Smooth muscle cell (in vitro differentiated cells): ENCODE measurements at regions not wholly inside any gene's neighbourhood (a gene's known extent, or its start where the extent isn't known, plus 50 kb on each side); places are given as distances from the start of the nearest gene placed in this dataset.

Experiments used
- DNase-seq: peaks from one replicate; lab custom pipeline; 2025; ENCODE audit not compliant: unreplicated experiment; lab: John Stamatoyannopoulos, UW
- H2AFZ ChIP-seq: fragments of 200-600 bp; sonication (generic); 2 replicates; pipeline ENCODE4 v1.6.0; 2016; ENCODE audit warnings: antibody characterized with exemption, low read depth, mild to moderate bottlenecking
- H3F3A ChIP-seq: fragments of 200-600 bp; sonication (generic); 2 replicates; pipeline ENCODE4 v1.6.0; 2017; ENCODE audit warnings: antibody characterized with exemption, low read depth
- H3K27ac ChIP-seq: fragments of 200-600 bp; sonication (generic); 2 replicates; pipeline ENCODE4 v1.5.1; 2016; ENCODE audit warnings: low read depth, mild to moderate bottlenecking
- H3K27me3 ChIP-seq: fragments of 200-600 bp; sonication (generic); 2 replicates; pipeline ENCODE4 v1.6.1; 2016; ENCODE audit warnings: low read depth, mild to moderate bottlenecking
- H3K36me3 ChIP-seq: fragments of 200-600 bp; sonication (generic); 2 replicates; pipeline ENCODE4 v1.5.1; 2016; ENCODE audit warnings: low read depth
- H3K4me1 ChIP-seq: fragments of 200-600 bp; sonication (generic); 2 replicates; pipeline ENCODE4 v1.5.1; 2016; ENCODE audit warnings: low read depth
- H3K4me2 ChIP-seq: fragments of 200-600 bp; sonication (generic); 2 replicates; pipeline ENCODE4 v1.6.0; 2016; ENCODE audit warnings: mild to moderate bottlenecking
- H3K4me3 ChIP-seq: fragments of 200-600 bp; sonication (generic); 2 replicates; pipeline ENCODE4 v1.5.1; 2016; ENCODE audit warnings: mild to moderate bottlenecking
- H3K79me2 ChIP-seq: fragments of 200-600 bp; sonication (generic); 2 replicates; pipeline ENCODE4 v1.6.0; 2016; ENCODE audit warnings: low read depth, mild to moderate bottlenecking
- H3K9ac ChIP-seq: fragments of 200-600 bp; sonication (generic); 2 replicates; pipeline ENCODE4 v1.6.0; 2016; ENCODE audit warnings: low read depth
- H3K9me3 ChIP-seq: fragments of 200-600 bp; sonication (generic); replicated peaks from 2 replicates; pipeline ENCODE4 v1.5.1; 2016; ENCODE audit warnings: low read depth
- H4K20me1 ChIP-seq: fragments of 200-600 bp; sonication (generic); 2 replicates; pipeline ENCODE4 v1.6.0; 2016; ENCODE audit warnings: low read depth
- CTCF ChIP-seq: fragments of 200-600 bp; sonication (generic); IDR thresholded peaks from 2 replicates; pipeline ENCODE4 v1.5.1; 2017; ENCODE audit warnings: borderline replicate concordance, mild to moderate bottlenecking, antibody characterized with exemption; ENCODE audit not compliant: insufficient read depth, poor library complexity, severe bottlenecking
- WGBS: methylation state at CpG from one replicate; pipeline ENCODE4 v1.1.7; 2016; ENCODE audit warnings: low lambda C conversion rate; 5-methylcytosine and 5-hydroxymethylcytosine counted together

- no peak for TF ChIP-seq CTCF
- H3K27me3 ChIP-seq, result no peaks in the 10 kb centered on the region
- no peak overlapping the region for H2AFZ ChIP-seq
- H3K9me3 ChIP-seq, result no peaks in the 10 kb centered on the region
- H3K79me2 ChIP-seq, result no peaks in the 10 kb centered on the region
- no peaks in the 10 kb centered on the region for H4K20me1 ChIP-seq
- DNase-seq, result no peak
- H3K9ac ChIP-seq, result no peak overlapping the region
- peaks cover 11% of the 10 kb centered on the region for H3K4me1 ChIP-seq
- H3K4me2 ChIP-seq, result no peak overlapping the region
- H3F3A ChIP-seq, result no peaks in the 10 kb centered on the region
- H3K4me3 ChIP-seq, result no peak overlapping the region
- H3K27ac ChIP-seq, result no peak overlapping the region
- H3K36me3 ChIP-seq, result no peaks in the 10 kb centered on the region
These were observed 238.5 kb upstream of the EPHA4 start for GRCh38 chr2:221810650-221811049.

- Histone ChIP-seq H3F3A (no peaks in the 10 kb centered on the region), H3K9ac (no peak overlapping the region), H4K20me1 (no peaks in the 10 kb centered on the region), H3K4me1 (peaks cover 11% of the 10 kb centered on the region), H3K36me3 (no peaks in the 10 kb centered on the region), H2AFZ (peak overlapping the region; percentile 21), H3K79me2 (no peaks in the 10 kb centered on the region), H3K27ac (no peak overlapping the region), H3K4me3 (no peak overlapping the region), H3K27me3 (no peaks in the 10 kb centered on the region), H3K9me3 (no peaks in the 10 kb centered on the region), H3K4me2 (no peak overlapping the region)
- no peak for DNase-seq
- no peak for TF ChIP-seq CTCF
- WGBS, result 34% methylated on average over 4 of the region's 4 CpGs
These were observed 238.1 kb upstream of the EPHA4 start for GRCh38 chr2:221810245-221810644.

GRCh38 chr2:221808488-221808887, 236.4 kb upstream of the EPHA4 start:
- no peak overlapping the region for H3K9ac ChIP-seq
- H3K27me3 ChIP-seq, result no peaks in the 10 kb centered on the region
- H3F3A ChIP-seq, result no peaks in the 10 kb centered on the region

More at GRCh38 chr2:221808488-221808887, 236.4 kb upstream of the EPHA4 start:
- peaks cover 11% of the 10 kb centered on the region for H3K4me1 ChIP-seq
- H3K9me3 ChIP-seq, result no peaks in the 10 kb centered on the region
- no peak overlapping the region for H3K27ac ChIP-seq
- H3K36me3 ChIP-seq, result no peaks in the 10 kb centered on the region
- H2AFZ ChIP-seq, result no peak overlapping the region
- H3K4me3 ChIP-seq, result no peak overlapping the region
- TF ChIP-seq CTCF, result no peak
- WGBS, result 90% methylated on average over 1 of the region's 1 CpG
- DNase-seq, result no peak
- H3K4me2 ChIP-seq, result no peak overlapping the region
- H3K79me2 ChIP-seq, result no peaks in the 10 kb centered on the region
- no peaks in the 10 kb centered on the region for H4K20me1 ChIP-seq
